B cell (primary cell): ENCODE measurements at regions not wholly inside any gene's neighbourhood (a gene's known extent, or its start where the extent isn't known, plus 50 kb on each side); places are given as distances from the start of the nearest gene placed in this dataset.

ENCODE experiments used
- EZH2 ChIP-seq: IDR thresholded peaks from 2 replicates; pipeline ENCODE4 v1.6.1; 2012; ENCODE audit warnings: borderline replicate concordance, low read depth, mild to moderate bottlenecking, moderate library complexity, low read length; ENCODE audit not compliant: insufficient read depth, poor library complexity, severe bottlenecking
- TF ChIP-seq, protein P1 (sequence below): fragments of 200-600 bp; IDR thresholded peaks from one replicate; pipeline ENCODE4 v1.8.0; 2022; ENCODE audit warnings: antibody characterized with exemption, mild to moderate bottlenecking

DNA sequence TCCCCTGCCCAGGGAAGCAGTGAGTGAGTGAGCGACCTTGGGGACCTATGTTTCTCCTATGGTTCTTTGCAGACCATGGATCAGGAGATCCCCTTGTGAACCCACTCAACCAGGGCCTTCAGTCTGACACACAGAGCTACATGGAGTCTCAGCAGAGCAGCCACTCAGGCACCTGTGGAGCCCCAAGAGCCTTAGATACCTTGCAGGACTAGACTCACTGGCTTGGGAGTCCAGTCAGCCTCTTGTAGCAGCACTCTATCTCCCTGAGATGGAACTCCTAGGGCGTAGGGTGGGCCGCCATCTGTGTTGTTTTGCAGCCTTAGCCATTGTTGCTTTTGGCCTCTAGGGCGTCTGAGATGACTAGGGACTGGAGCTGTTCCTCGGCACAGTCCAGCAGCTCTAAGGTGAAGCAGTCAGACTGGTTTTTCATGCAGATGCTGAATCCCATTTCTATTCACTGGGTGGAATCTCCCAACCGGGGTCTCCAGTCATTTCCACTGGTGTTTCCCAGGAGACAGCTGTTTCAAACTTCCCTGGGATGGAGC lies 284.6 kb upstream of the RPS23 start:
- TF ChIP-seq, protein P1, sequence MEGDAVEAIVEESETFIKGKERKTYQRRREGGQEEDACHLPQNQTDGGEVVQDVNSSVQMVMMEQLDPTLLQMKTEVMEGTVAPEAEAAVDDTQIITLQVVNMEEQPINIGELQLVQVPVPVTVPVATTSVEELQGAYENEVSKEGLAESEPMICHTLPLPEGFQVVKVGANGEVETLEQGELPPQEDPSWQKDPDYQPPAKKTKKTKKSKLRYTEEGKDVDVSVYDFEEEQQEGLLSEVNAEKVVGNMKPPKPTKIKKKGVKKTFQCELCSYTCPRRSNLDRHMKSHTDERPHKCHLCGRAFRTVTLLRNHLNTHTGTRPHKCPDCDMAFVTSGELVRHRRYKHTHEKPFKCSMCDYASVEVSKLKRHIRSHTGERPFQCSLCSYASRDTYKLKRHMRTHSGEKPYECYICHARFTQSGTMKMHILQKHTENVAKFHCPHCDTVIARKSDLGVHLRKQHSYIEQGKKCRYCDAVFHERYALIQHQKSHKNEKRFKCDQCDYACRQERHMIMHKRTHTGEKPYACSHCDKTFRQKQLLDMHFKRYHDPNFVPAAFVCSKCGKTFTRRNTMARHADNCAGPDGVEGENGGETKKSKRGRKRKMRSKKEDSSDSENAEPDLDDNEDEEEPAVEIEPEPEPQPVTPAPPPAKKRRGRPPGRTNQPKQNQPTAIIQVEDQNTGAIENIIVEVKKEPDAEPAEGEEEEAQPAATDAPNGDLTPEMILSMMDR, result no peak
- TF ChIP-seq EZH2, result no peak
